Thoracic aorta (tissue), 2 donors: ENCODE measurements at regions not wholly inside any gene's neighbourhood (a gene's known extent, or its start where the extent isn't known, plus 50 kb on each side); places are given as distances from the start of the nearest gene placed in this dataset.

Source experiments
- ATAC-seq: fragments of 150-250 bp; one replicate; pipeline ENCODE4 v1.8.0; 2017; ENCODE audit warnings: low read depth; ENCODE audit not compliant: insufficient number of reproducible peaks, low FRiP score
- DNase-seq: peaks from one replicate; pipeline ENCODE4 v3.0.0-alpha.2; 2020; ENCODE audit warnings: low spot score
- H3K27ac ChIP-seq, 2 donors: fragments of 200-600 bp; sonication (generic); 1 replicate in 1 of 2; 2 replicates in 1 of 2; pipeline ENCODE4 v1.5.1; 2016; ENCODE audit warnings: mild to moderate bottlenecking in 2 of 2, moderate library complexity in 2 of 2
- H3K27me3 ChIP-seq: fragments of 200-600 bp; sonication (generic); replicated peaks from 2 replicates; pipeline ENCODE4 v1.6.0; 2016; ENCODE audit warnings: mild to moderate bottlenecking; ENCODE audit not compliant: insufficient read depth
- H3K36me3 ChIP-seq: fragments of 200-600 bp; sonication (generic); one replicate; pipeline ENCODE4 v1.5.1; 2016
- H3K4me1 ChIP-seq, 2 donors: fragments of 200-600 bp; sonication (generic); 1 replicate in 1 of 2; 2 replicates in 1 of 2; pipeline versions ENCODE4 v1.5.1 to v1.6.0; 2016; ENCODE audit warnings: low read depth in 2 of 2, mild to moderate bottlenecking in 1 of 2; ENCODE audit not compliant: control insufficient read depth in 1 of 2
- H3K4me3 ChIP-seq: fragments of 200-600 bp; sonication (generic); 2 replicates; pipeline ENCODE4 v1.5.1; 2016; ENCODE audit warnings: mild to moderate bottlenecking
- H3K9me3 ChIP-seq: fragments of 200-600 bp; sonication (generic); 2 replicates; pipeline ENCODE4 v1.5.1; 2016
- CTCF ChIP-seq: fragments of 200-600 bp; sonication (generic); IDR thresholded peaks from one replicate; pipeline ENCODE4 v1.5.1; 2019; ENCODE audit warnings: antibody characterized with exemption

DNA sequence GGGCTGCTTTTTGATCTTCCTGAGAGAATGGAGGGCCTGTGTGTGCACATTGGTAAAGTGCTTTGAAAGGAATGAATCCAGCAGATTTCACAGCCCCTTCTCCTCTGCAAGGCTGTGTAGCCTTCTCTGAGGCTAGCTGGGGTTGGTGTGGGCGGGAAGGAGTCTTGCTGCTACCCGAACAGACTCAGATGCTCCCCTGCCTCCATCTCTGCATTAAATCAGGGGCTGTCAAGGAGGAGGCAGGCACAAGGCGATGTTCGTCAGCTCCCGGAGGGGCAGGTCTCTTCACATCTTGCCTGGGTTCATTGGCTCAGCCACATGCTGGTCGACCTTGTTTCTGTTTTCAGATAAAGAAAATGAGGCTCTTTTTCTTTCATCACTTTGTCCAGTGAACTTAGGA, 291.5 kb upstream of the SULF2 start:
- no peak for ATAC-seq

GRCh38 chr20:48076247-48076646, 291.0 kb upstream of the SULF2 start:
- Histone ChIP-seq H3K4me1 (peaks cover 0 to 4% of the 10 kb centered on the region in 2 donors), H3K27ac (no peak overlapping the region), H3K9me3 (no peaks in the 10 kb centered on the region), H3K4me3 (no peak overlapping the region), H3K36me3 (no peaks in the 10 kb centered on the region), H3K27me3 (no peaks in the 10 kb centered on the region)
- ATAC-seq = no peak
- no peak for TF ChIP-seq CTCF
- no peak for DNase-seq

More for the DNA sequence above, 291.5 kb upstream of the SULF2 start:
- H3K9me3 ChIP-seq = no peaks in the 10 kb centered on the region
- no peak for TF ChIP-seq CTCF
- DNase-seq = no peak
- H3K4me1 ChIP-seq = no peaks in the 10 kb centered on the region
- no peaks in the 10 kb centered on the region for H3K36me3 ChIP-seq
- H3K27ac ChIP-seq = no peak overlapping the region
- H3K4me3 ChIP-seq = no peak overlapping the region
- no peaks in the 10 kb centered on the region for H3K27me3 ChIP-seq

DNA sequence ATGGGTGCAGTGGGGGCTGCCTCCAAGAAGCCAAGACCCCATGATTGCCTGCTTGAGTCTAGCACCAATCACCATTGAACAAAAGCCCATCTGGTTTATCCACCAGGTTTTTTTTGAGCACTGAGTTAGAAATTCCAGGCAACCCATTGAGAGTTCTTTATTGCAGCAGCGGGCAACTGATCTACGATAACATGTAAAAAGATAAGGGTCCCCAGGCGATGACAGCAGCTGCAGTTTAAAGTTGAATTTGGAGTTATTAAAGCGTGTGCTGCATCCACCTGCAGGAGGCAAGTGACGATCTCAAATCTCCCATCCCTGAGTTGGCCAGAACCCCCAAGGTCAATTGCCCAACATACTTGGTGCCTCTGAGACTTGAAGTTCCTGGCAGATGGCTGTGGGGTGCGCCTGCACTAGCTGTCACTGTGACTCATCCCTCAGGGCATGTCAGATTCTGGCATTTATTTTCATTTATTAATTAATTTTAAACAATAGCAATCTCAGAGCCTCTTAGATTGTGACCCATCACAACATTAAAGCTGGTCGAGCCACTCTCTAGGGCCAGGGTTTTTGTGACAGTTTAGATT, 290.4 kb upstream of the SULF2 start:
- H3K27ac ChIP-seq = no peak overlapping the region
- TF ChIP-seq CTCF = no peak
- H3K27me3 ChIP-seq = no peaks in the 10 kb centered on the region
- H3K9me3 ChIP-seq = no peaks in the 10 kb centered on the region
- DNase-seq (no peak), ATAC-seq (no peak)
- H3K4me3 ChIP-seq = no peak overlapping the region
- H3K36me3 ChIP-seq = no peaks in the 10 kb centered on the region
- H3K4me1 ChIP-seq = peaks cover 0 to 8% of the 10 kb centered on the region in 2 donors

- ATAC-seq (no peak), DNase-seq (no peak)
- Histone ChIP-seq H3K36me3 (no peaks in the 10 kb centered on the region), H3K9me3 (no peaks in the 10 kb centered on the region), H3K4me3 (no peak overlapping the region), H3K4me1 (peaks cover 0 to 8% of the 10 kb centered on the region in 2 donors), H3K27me3 (no peaks in the 10 kb centered on the region), H3K27ac (no peak overlapping the region)
- TF ChIP-seq CTCF = no peak
Measured at GRCh38 chr20:48070991-48071652, 285.8 kb upstream of the SULF2 start.

DNA sequence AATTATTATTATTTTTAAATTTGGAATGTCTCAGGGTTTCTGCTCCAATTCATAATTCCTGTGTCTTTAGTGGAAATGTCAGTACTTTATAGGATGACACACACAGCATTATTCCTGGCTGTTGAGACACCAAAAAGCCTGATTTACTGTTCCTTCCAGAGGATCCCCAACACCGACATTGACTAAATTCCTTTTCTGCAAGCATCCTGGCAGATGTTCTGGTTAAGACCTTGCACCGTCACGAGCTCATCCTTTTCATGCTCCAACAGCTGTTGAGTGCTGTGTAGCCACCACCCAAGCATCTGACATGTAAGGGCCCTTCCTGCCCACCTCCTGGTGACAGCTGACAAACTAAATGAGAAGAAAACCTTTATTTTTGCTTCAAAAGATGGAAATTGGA, 284.3 kb upstream of the SULF2 start:
- no peaks in the 10 kb centered on the region for H3K36me3 ChIP-seq
- H3K27me3 ChIP-seq = no peaks in the 10 kb centered on the region
- TF ChIP-seq CTCF = no peak
- no peak overlapping the region for H3K4me3 ChIP-seq
- peaks cover 0 to 8% of the 10 kb centered on the region in 2 donors for H3K4me1 ChIP-seq
- H3K27ac ChIP-seq = no peak overlapping the region
- H3K9me3 ChIP-seq = no peaks in the 10 kb centered on the region
- DNase-seq (no peak), ATAC-seq (no peak)
